Ishikawa (cell line): ENCODE measurements at regions not wholly inside any gene's neighbourhood (a gene's known extent, or its start where the extent isn't known, plus 50 kb on each side); places are given as distances from the start of the nearest gene placed in this dataset.

Experiments used
- CEBPB ChIP-seq: IDR thresholded peaks from 2 replicates; pipeline ENCODE4 v1.6.1; 2012
- CREB1 ChIP-seq: IDR thresholded peaks from 2 replicates; pipeline ENCODE4 v1.6.1; 2012; ENCODE audit warnings: low read depth
- EGR1 ChIP-seq: IDR thresholded peaks from 2 replicates; pipeline ENCODE4 v1.6.1; 2012
- EP300 ChIP-seq: IDR thresholded peaks from 2 replicates; pipeline ENCODE4 v1.6.1; 2012; ENCODE audit warnings: borderline replicate concordance
- FOXM1 ChIP-seq: IDR thresholded peaks from 2 replicates; pipeline ENCODE4 v1.6.1; 2012; ENCODE audit warnings: low read depth, borderline replicate concordance
- MAX ChIP-seq: IDR thresholded peaks from 2 replicates; pipeline ENCODE4 v1.6.1; 2012
- NFIC ChIP-seq: IDR thresholded peaks from 2 replicates; pipeline ENCODE4 v1.6.1; 2012
- RAD21 ChIP-seq: IDR thresholded peaks from 2 replicates; pipeline ENCODE4 v1.6.1; 2012; ENCODE audit warnings: low read depth
- REST ChIP-seq: IDR thresholded peaks from 2 replicates; pipeline ENCODE4 v1.6.1; 2012; ENCODE audit warnings: low read depth, mild to moderate bottlenecking
- TAF1 ChIP-seq: IDR thresholded peaks from 2 replicates; pipeline ENCODE4 v1.6.1; 2012; ENCODE audit warnings: low read depth, mild to moderate bottlenecking
- TCF12 ChIP-seq: IDR thresholded peaks from 2 replicates; pipeline ENCODE4 v1.6.1; 2012; ENCODE audit warnings: low read depth
- TEAD4 ChIP-seq: IDR thresholded peaks from 2 replicates; pipeline ENCODE4 v1.6.1; 2012
- USF1 ChIP-seq: IDR thresholded peaks from 2 replicates; pipeline ENCODE4 v1.6.1; 2012
- YY1 ChIP-seq: IDR thresholded peaks from 2 replicates; pipeline ENCODE4 v1.6.1; 2012; ENCODE audit warnings: low read depth
- ZBTB7A ChIP-seq: IDR thresholded peaks from 2 replicates; pipeline ENCODE4 v1.6.1; 2012; ENCODE audit warnings: low read depth

GRCh38 chr16:50902457-50902856 lies 160.6 kb downstream of the CYLD start:
- TF ChIP-seq TCF12 (no peak), MAX (no peak), EP300 (no peak), YY1 (no peak)

- TF ChIP-seq ZBTB7A = no peak
- TF ChIP-seq CEBPB = no peak
- no peak for TF ChIP-seq NFIC
- TF ChIP-seq RAD21 = no peak
- TF ChIP-seq EGR1 = no peak
- TF ChIP-seq EP300 = no peak
- no peak for TF ChIP-seq MAX
- TF ChIP-seq TCF12 = no peak
- TF ChIP-seq CREB1 = no peak
These were observed 159.2 kb downstream of the CYLD start for GRCh38 chr16:50901062-50901461.

- no peak for TF ChIP-seq FOXM1
These were observed 158.6 kb downstream of the CYLD start for GRCh38 chr16:50900391-50900942.

GRCh38 chr16:50899951-50900350 lies 158.1 kb downstream of the CYLD start:
- no peak for TF ChIP-seq USF1
- TF ChIP-seq NFIC = no peak
- no peak for TF ChIP-seq MAX
- no peak for TF ChIP-seq TAF1

GRCh38 chr16:50889746-50890145 lies 147.9 kb downstream of the CYLD start:
- no peak for TF ChIP-seq NFIC
- TF ChIP-seq FOXM1 = no peak
- TF ChIP-seq TAF1 = no peak
- TF ChIP-seq REST = no peak
- no peak for TF ChIP-seq TEAD4
- no peak for TF ChIP-seq EP300
- TF ChIP-seq RAD21 = no peak
- no peak for TF ChIP-seq ZBTB7A

GRCh38 chr16:50889276-50889675 lies 147.4 kb downstream of the CYLD start:
- TF ChIP-seq TAF1 = no peak
- TF ChIP-seq REST = no peak
- TF ChIP-seq USF1 = no peak
- TF ChIP-seq CREB1 = no peak

GRCh38 chr16:50888486-50889261 lies 146.8 kb downstream of the CYLD start:
- no peak for TF ChIP-seq FOXM1
- no peak for TF ChIP-seq USF1
- no peak for TF ChIP-seq TAF1
- TF ChIP-seq YY1 = no peak
- no peak for TF ChIP-seq EP300
- TF ChIP-seq CEBPB = no peak
- no peak; the same call in 1 of the 2 replicates for TF ChIP-seq REST
- no peak for TF ChIP-seq TCF12
